GM10266 (cell line): ENCODE measurements at regions not wholly inside any gene's neighbourhood (a gene's known extent, or its start where the extent isn't known, plus 50 kb on each side); places are given as distances from the start of the nearest gene placed in this dataset.

Source experiments
- DNase-seq: peaks from one replicate; pipeline ENCODE4 v3.0.0; 2012; ENCODE audit errors: extremely low spot score
- CTCF ChIP-seq: IDR thresholded peaks from 2 replicates; pipeline ENCODE4 v1.5.1; 2012; ENCODE audit warnings: mild to moderate bottlenecking, low read depth; ENCODE audit not compliant: control insufficient read depth, insufficient read depth; ENCODE audit errors: missing control alignments

GRCh38 chr17:79322211-79323123 is 247.8 kb downstream of the ENGASE start:
- DNase-seq, result no peak
- no peak for TF ChIP-seq CTCF

GRCh38 chr17:79320331-79320730 is 245.7 kb downstream of the ENGASE start:
- no peak for TF ChIP-seq CTCF
- DNase-seq, result no peak

GRCh38 chr17:79317916-79318315 is 243.3 kb downstream of the ENGASE start:
- no peak for DNase-seq
- TF ChIP-seq CTCF, result no peak

- TF ChIP-seq CTCF, result no peak
- DNase-seq, result no peak
Observed at GRCh38 chr17:79316805-79317204, 242.2 kb downstream of the ENGASE start.

- no peak for TF ChIP-seq CTCF
- DNase-seq, result no peak
Observed at GRCh38 chr17:79315358-79316105, 240.9 kb downstream of the ENGASE start.

GRCh38 chr17:79314617-79315357 is 240.2 kb downstream of the ENGASE start:
- DNase-seq, result no peak
- no peak for TF ChIP-seq CTCF
